NAMALWA (cell line): ENCODE measurements at regions not wholly inside any gene's neighbourhood (a gene's known extent, or its start where the extent isn't known, plus 50 kb on each side); places are given as distances from the start of the nearest gene placed in this dataset.

Experiments used
- DNase-seq: peaks from one replicate; pipeline ENCODE4 v3.0.0-alpha.2; 2015; ENCODE audit warnings: low spot score

- no peak for DNase-seq
These were observed 91.4 kb downstream of the SUDS3 start for GRCh38 chr12:118467641-118468305.

GRCh38 chr12:118472940-118473339 is 96.6 kb downstream of the SUDS3 start:
- DNase-seq: no peak

GRCh38 chr12:118480235-118480634 is 103.9 kb downstream of the SUDS3 start:
- DNase-seq: no peak

- no peak for DNase-seq
These were observed 111.7 kb downstream of the SUDS3 start for GRCh38 chr12:118488034-118488433.

- no peak for DNase-seq
These were observed 117.6 kb downstream of the SUDS3 start for GRCh38 chr12:118493962-118494361.

- no peak for DNase-seq
These were observed 118.4 kb downstream of the SUDS3 start for GRCh38 chr12:118494776-118495175.

- no peak for DNase-seq
These were observed 118.9 kb downstream of the SUDS3 start for GRCh38 chr12:118495296-118495695.

- no peak for DNase-seq
These were observed 121.8 kb downstream of the SUDS3 start for GRCh38 chr12:118498171-118498570.

GRCh38 chr12:118500299-118500698 is 123.9 kb downstream of the SUDS3 start:
- no peak for DNase-seq

GRCh38 chr12:118501489-118501888 is 125.1 kb downstream of the SUDS3 start:
- DNase-seq: no peak

GRCh38 chr12:118503476-118503875 is 127.1 kb downstream of the SUDS3 start:
- no peak for DNase-seq

- DNase-seq: no peak
These were observed 136.3 kb downstream of the SUDS3 start for GRCh38 chr12:118512669-118513068.

GRCh38 chr12:118513611-118514010 is 137.3 kb downstream of the SUDS3 start:
- DNase-seq: no peak

- DNase-seq: no peak
These were observed 137.9 kb downstream of the SUDS3 start for GRCh38 chr12:118514297-118514696.

- no peak for DNase-seq
These were observed 144.1 kb downstream of the SUDS3 start for GRCh38 chr12:118520214-118521035.

GRCh38 chr12:118521036-118521370 is 144.6 kb downstream of the SUDS3 start:
- DNase-seq: no peak

GRCh38 chr12:118524446-118524845 is 148.1 kb downstream of the SUDS3 start:
- DNase-seq: no peak

GRCh38 chr12:118525216-118525615 is 148.9 kb downstream of the SUDS3 start:
- DNase-seq: no peak

- no peak for DNase-seq
These were observed 150.1 kb downstream of the SUDS3 start for GRCh38 chr12:118526255-118527095.

- no peak for DNase-seq
These were observed 151.0 kb downstream of the SUDS3 start for GRCh38 chr12:118527310-118527709.

GRCh38 chr12:118528625-118529024 is 152.3 kb downstream of the SUDS3 start:
- no peak for DNase-seq

- no peak for DNase-seq
These were observed 157.6 kb downstream of the SUDS3 start for GRCh38 chr12:118534003-118534402.
